Kidney tubule cell (primary cell): ENCODE measurements at regions not wholly inside any gene's neighbourhood (a gene's known extent, or its start where the extent isn't known, plus 50 kb on each side); places are given as distances from the start of the nearest gene placed in this dataset.
A peak's percentile ranks its signal among the peaks of the same experiment; 100 is the strongest.

ENCODE experiments used
- DNase-seq: peaks from one replicate; pipeline ENCODE4 v3.0.0-alpha.2; 2018; ENCODE audit warnings: low spot score

DNA sequence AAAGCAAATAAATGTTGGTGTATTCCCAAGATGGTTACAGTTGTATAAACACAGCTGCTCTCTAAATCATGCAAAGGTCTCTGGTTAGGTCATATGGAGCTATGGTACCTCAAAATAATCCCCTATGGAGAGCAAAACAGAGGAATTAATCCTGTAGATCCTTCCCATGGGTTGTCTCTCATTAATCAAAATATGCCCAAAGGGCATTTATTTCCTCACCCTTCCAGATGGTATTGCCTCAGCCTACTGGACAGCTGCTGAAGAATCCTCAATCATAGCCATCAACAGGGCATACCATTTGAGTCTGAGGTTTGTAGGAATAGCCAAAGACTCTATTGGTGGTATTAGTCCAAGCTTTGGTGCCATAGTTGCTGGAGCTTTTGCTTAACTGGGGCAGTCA is 360.9 kb downstream of the RPL10L start:
- no peak for DNase-seq

DNA sequence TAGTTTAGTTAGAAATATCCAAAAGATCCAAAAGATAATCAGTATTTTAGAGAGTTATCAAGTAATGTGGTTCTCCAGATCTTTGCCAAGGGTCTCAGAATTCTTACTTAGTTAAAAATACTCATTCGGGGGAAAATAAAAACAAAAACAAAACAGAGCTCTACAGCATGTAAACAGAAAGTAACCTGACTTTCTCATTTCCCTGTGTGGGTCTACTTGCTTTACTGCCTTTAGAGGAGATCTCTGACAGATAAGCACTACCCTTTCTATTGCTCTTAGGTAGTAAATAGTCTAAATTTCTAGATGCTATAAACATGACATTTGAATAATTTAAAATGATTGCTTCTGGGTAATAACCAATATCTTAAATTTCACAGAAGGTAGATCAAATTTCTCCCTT is 371.8 kb downstream of the RPL10L start:
- no peak for DNase-seq

DNA sequence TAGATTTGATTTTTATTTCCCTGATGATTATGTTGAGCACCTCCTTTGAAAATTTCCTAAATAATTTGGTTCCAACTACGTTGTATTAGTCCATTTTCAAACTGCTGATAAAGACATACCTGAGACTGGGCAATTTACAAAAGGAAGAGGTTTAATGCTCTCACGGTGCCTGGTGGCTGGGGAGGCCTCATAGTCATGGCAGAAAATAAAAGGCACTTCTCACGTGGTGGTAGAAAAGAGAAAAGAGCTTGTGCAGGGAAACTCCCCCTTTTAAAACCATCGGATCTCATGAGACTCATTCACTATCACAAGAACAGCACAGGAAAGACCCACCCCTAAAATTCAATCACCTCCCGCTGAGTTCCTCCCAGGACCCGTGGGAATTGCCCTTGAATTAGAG is 372.3 kb downstream of the RPL10L start:
- no peak for DNase-seq

DNA sequence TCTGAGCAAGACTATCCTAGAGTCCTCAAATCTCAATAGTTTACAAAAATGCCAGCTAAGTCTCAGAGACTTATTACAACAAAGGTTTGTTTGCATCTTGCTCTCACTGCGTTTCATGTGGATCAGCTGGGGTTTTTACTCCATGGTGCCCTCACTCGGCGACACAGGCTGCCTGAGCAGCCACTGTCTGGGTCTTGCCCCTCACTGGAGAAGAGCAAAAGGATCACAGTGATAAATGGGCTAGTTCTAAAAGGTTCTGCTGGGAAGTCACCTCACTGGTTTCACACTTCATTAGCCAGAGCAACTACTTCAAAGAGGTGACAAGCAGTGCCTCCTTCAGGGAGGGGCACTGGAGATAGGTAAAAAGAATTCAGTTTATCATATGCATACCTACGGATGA is 392.0 kb downstream of the RPL10L start:
- DNase-seq = no peak

DNA sequence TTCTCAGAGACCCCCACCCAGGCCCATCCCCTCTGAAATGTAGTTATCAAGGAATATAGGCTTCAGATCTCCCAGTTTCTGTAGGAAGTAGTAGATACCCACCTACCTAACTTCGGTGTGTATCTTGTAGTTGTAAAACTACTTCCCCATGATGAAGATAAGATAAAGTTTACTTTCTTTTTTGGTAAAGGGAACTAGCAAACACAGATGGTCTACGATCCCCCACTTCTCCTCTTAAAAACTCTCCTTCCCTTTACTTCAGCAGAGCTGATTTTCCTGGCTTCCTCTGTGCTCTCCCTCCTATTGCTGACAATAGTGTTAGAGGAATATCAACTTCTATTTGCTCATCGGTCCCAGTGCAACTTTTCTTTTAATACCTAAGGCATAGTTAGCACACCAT is 395.2 kb downstream of the RPL10L start:
- DNase-seq = no peak

DNA sequence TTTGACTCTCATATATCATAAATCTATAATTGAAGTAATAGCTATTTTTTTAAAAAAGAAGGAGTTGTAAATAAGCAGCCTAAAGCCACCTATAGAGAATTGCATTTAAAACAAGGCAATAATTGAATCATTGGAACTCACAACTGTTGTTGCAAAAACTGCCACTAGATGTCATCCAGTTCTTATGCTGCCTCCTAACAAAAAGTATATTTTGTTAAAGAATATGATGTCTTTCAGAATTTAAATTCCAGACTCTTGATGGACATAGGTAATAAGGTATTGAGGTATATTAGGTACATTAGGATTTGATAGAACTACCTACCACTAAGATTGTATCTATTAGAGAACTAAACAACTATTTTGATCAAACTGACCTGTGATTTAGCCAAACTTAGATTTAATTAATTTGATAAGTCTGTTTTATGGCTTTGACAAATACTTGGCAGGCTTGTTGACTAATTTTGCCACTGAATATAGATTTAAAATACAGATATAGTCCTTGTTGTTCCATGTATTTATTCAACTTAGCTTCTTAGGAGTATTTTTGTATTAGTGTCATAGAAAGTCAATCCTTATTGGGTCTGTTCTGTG is 401.4 kb downstream of the RPL10L start:
- peak; percentile 23 for DNase-seq

DNA sequence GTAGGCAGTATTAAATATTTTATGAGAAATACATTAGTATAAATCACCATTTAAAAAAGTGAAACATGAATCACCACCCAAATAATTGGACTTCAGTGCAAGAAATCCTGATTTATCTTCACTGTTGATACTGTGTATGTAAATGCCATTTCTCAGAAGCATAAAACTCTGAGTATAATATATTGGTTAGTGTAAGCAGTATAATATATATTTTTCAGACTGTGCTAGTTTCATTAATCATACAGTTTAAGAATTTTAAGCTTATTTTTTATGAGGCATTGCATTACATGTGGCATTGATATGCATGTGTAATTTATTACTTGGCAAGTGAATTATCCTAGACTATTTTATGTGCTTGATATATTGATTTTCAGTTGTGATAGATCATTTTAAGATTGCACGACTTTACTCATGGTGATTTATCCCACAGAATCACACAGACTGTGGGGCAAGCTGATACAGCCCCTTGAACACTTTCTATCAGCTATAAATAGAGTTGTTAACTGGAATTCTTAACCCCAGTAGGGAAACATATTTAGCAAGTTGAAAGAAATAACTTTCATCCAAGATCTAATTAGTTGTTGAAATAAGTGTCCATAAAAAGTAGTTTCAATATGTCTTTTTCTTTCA is 403.5 kb downstream of the RPL10L start:
- DNase-seq = no peak

DNA sequence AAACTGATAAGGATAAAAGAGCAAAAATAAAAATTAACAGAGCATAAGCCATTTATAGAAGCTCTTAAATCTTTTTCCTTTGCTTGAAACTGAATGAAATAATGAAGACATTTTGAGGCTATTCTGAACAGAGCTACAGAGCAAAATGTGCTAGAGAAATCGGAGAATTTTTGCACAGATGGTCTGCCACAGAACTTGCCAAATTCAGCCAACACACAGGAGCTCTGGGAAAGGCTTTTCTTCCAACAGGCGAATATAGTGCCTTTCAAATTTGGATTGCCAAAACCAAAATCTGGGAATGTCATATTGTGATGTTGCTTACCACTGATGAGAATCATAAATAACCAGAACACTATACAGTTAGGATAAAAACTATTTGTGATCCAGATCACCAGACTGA is 406.3 kb downstream of the RPL10L start:
- DNase-seq = no peak

DNA sequence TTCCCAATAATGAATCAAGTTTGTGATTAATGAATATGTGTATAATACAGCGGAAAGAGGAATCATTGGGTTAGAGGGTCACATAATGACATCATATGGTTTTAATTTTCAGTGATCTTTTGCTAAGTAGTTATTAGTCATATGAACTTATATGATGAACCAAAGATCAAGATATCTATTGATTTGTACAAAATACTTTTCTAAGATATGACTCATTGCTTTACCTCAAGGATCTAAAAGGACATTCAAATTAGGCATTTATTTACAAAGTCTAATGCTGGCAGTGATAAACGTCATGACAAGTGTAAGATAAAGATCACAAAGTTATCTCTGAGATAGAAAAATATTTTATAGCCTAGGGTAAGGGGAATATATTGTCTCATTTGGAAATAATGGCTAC is 417.8 kb downstream of the RPL10L start:
- DNase-seq = no peak

DNA sequence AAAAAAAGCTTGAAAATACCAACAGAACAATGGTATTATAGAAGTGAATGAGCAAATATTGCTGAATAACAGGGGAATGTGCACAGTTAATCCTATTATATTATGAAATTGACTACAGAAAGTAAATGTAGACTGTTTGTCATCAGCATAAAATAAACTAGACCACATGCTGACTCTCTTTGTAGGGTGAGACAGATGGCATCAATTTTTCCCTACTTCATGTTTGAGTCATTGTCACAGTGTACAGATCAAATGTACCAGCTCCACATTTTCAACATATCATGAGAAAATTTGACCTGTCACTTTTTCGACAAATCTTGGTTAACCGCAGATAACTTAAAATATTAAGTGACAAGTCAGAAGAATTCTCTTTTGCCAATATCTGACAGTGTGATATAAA is 421.0 kb downstream of the RPL10L start:
- DNase-seq = no peak

DNA sequence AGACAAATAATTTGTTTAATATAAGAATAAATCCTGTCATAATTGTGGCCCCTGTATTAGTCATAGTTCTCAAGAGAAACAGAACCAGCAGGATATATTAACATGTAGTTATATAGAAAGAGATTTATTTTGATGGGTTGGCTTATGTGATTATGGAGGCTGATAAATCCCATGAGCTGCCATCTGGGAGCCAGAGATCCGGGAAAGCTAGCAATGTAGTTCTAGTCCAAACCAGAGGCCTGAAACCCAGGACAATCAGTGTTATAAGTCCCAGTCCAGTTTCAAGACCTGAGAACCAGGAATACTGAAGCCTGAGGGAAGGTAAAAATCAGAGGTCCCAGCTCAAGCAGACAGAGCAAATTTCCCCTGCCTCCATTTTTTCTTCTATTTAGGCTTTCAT is 435.8 kb downstream of the RPL10L start:
- DNase-seq = no peak

DNA sequence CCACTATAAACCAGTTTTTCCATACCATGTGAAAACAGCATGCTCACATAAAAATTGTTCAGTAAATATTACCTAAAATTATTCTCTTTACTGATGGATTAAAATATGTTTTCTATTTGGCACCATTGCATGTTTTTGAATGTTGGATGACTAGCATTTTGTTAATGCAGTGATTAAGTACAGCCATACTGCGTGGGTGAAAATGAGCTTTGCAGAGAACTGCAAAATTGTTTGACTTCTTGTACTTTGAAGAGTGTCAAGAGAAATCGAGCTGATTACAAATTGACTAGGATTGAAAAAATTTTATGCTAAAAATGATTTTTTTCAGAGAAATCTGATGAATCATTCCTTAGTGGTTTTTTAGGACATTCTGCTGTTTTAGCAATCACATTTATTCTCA is 452.9 kb downstream of the RPL10L start:
- no peak for DNase-seq

DNA sequence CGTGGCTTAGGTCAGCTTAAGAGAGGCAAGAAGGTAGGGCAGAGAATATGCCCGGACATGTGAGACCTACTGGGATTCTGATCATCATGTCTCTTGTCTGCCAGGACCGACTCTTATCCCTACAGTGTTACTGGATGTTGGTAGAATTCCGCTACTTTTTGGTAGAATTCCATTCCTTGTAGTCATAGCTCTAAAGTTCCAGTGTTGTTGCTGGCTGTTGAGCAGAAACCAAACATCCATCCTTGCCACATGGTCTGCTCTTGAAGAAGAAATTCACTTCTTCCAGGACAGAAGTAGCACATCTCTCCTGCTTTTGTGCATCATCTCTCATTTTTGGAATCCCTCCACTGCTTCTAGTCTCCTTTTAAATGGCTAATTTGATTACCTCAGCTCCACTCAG is 453.7 kb downstream of the RPL10L start:
- no peak for DNase-seq
